ENCODE measurements at regions not wholly inside any gene's neighbourhood (a gene's known extent, or its start where the extent isn't known, plus 50 kb on each side); places are given as distances from the start of the nearest gene placed in this dataset.

DNA sequence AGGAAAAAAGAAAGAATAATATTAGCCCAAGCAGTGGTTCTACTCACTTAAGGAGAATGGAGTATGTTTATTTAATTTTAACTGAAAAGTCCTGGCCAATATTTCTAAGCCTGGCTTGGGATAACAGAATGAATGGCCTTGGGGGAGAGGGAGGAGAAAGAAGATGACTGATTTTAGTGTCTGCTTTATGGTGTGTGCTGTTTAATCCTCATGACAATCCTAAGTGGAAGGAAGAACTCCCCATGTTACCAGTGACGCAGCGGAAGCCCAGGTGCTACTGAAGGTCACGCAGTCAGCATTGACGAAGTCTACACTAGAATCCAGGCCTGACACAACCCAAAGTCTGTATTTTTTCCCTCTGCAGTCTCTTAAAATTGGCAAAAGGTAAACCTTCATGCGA is 50.5 kb downstream of the PALM2AKAP2 start:
- DNase-seq, result no peak

DNA sequence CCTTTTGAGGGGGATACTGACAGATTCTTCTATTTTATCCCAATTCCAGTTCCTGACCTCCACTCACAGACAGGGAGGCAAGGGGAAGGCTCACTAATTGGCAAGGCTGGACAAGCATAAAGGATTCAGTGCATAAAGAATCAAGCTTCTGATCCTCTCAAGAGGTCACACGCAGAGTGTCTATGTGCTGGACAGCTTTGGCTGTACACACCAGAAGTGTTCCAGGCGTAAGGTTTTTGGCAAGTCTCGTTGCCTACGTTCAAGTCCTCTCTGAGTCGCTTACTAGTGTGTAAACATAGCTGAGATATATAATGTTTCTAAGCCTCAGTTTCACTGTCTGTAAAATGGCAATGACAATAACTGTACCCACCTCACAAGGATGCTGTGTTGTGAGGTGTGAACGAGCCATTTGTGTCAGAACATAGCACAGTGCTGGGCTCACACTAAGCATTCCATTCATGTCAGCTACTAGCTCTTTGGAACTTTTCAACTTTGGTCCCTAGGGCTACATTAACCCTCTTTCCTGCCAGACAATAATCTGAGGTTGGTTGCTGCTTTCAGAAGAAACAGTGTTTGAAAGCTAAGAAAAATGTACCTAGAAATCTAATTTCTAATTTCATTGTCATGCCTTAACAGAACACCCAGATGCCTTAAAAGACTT is 52.1 kb downstream of the PALM2AKAP2 start:
- no peak for DNase-seq

DNA sequence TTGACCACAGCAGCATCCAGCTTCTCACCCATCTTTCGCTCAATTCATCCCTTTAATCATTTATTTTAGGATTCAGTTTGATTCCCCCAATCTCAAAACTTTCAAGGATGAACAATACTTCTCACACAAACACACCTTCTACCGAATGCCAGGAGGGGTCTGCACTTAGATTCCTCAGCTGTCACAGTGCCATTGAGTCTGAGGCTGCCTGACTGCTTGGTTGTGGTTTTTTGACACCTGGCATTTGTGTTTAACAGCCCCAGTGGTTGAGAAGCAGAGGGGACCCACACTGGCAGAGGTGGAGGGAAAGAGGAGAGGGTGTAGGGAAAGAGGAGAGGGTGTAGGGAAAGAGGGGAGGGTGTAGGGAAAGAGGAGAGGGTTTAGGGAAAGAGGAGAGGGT is 54.9 kb downstream of the PALM2AKAP2 start:
- DNase-seq, result no peak

DNA sequence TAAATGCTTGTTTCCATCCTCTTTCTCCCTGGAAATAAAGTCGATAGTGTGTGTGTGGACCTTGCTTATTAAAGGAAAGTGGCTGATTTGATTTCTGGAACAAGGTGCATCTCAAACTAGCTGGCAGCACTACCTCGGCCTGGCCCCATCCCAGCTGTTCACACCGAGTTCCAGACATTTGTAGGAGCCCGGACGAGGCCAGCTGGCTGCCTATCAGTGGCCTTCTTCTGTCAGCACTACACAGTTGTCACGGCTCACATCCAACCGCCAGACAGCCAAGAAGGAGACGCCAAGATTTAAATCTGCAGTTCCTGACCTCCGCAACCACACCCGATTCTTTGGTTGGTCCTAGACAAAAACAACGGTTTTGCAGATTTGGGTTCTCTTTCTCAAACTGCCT is 63.6 kb downstream of the PALM2AKAP2 start:
- no peak for DNase-seq

DNA sequence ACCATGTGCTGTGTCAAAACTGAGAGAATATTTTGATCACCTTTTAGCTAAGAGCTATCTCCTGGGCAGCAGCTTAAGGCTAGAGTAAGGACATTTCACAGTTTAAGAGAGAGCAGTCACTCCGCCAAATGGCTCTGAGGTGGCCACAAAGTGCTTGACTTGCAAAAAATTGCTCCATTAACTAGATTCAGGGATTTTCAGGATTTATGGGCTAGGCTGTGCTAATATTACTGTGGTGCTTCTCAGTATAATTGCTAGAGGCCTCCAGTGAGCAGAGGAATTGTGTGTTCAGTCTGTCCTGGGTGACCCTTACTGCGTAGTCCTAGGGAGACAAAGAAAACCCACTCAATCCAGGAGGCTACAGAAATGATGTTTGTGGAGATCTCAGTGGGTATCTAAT is 65.2 kb downstream of the PALM2AKAP2 start:
- no peak for DNase-seq

DNA sequence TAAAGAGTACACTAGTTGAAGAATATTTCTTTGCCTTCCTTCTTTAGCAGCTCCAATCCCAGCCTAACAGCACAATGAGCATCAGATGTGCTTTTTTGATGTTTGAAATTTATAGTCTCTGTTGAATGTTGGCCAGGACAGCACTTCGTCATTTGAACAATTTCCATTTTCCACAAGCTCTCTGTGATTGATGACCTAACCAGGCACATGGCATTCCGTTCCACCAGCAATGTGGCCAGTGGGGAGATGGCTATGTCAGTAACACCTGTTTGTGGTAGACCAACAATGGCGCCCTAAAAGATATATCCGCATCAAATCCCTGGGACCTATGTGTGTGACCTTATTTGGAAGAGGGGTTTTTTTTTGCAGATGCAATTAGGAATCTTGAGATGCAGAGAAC is 66.8 kb downstream of the PALM2AKAP2 start:
- no peak for DNase-seq

DNA sequence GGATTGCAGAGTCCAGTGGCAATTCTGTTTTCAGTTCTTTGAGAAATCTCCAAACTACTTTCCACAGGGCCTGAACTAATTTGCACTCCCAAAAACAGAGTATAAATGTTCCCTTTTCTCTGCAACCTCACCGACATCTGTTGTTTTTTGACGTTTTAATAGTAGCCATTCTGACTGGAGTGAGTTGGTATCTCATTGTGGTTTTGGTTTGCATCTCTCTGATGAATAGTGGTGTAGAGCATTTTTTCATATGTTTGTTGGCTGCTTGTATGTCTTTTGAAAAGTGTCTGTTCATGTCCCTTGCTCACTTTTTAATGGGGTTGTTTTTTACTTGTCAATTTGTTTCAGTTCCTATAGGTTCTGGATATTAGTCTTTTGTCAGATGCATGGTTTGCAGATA is 72.6 kb downstream of the PALM2AKAP2 start:
- no peak for DNase-seq

DNA sequence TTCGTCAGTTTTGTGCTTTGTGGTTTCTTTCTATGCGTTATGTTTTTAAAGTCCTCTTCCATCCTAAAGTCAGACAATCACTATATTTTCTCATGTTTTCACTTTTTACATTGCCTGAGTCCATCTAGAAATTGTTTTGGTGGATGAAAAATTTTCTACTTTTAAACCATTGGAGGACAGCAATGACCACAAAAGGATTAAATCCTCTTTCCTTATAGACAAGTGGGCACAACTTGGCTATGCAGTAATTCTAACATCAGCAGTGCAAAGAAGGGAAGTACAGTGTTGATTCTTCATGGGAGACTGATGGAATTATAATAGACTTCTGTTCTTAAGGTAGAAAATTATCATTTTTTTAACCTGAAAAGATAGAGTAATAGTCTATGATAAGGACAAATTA is 75.5 kb downstream of the PALM2AKAP2 start:
- no peak for DNase-seq

DNA sequence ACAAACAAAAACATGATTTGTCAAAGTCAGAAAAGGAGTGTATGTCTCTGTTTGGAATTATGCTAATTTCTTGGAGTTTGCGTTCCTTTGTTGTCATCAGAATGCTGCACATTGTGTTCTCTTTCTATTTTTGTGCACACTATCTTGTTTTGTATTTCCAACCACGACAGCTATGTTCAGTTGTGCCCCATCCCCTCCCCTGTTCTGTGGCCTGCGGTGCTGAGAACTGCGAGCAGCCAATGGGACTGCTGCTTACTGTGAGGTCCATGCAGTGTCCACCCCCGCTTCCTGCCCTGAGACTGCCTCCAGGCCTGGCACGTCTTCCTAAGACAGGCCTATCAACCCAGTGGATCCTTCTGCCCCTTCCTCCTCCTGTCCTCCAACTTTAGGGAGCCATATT is 76.8 kb downstream of the PALM2AKAP2 start:
- DNase-seq, result no peak

DNA sequence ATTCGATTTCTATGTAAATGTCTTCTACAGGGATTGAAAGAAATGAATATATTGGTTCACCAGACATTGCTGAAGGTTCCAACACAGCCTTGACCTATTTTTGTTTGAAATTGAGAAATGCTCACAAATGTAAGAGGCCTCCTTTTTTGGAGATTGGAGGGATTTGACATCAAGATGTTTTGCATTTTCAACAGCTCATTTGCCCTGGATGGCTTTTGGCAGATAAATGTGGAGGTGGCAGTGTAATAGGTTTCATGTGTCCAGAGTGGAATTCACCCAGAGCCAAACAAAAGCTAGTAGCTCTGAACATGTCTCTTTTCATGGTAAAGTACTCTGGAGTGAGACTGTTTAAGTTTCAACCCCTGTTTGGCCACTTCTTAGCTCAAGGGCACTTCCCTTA is 77.3 kb downstream of the PALM2AKAP2 start:
- no peak for DNase-seq

DNA sequence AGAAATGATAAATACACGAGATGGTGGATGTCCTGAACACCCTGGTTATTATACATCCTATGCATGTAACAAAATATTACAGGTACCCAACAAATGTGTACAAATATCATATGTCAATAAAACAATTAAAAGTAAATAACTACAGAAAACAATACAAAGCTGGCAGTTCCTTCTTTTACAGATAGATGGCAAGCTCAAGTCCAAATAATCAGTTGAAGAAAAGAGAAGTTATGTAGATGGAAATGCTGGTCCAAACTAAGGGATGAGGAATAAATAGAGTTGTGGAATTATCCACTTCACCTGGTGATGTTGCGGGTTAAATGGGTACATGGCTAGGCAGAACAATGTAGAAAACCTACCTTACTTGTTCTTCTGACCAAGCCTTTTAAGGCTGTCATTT is 79.4 kb downstream of the PALM2AKAP2 start:
- no peak for DNase-seq

DNA sequence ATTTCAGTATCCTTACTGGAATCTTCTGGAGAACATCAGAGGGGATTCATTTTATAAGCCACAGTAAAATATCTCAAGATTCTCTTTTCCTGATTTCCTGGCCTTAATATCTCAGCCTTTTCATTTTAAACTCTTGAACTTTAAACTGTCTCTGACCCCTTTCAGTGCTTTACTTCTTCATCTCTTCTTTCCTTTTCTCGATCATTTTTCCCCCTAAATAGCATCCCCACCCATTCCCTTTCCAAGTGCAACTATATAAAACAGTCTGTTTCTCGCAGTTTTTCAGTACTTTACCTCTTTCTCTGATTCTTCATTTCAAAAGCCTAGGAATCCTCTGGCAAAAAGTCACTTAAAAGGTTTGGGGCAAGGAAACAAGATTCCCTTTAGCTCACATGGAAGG is 80.5 kb downstream of the PALM2AKAP2 start:
- no peak for DNase-seq

DNA sequence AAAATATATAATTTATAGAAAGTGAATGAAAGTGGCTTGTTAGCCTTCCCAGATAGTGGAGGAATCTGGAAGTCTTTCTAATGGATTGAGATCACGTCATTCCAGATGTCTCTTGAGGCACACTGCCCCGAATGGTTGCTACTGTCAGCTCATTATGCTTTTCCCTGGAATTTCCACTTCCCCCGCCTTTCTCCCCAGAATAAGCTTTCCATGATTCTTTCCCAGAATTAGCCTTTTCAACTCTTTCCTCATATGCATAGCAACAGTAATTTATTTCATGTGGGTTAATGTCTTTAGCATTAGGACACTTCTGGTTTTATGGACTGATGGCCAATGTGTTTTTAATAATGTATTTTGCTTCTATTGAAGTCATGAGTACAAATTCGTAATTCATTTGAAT is 81.5 kb downstream of the PALM2AKAP2 start:
- no peak for DNase-seq

DNA sequence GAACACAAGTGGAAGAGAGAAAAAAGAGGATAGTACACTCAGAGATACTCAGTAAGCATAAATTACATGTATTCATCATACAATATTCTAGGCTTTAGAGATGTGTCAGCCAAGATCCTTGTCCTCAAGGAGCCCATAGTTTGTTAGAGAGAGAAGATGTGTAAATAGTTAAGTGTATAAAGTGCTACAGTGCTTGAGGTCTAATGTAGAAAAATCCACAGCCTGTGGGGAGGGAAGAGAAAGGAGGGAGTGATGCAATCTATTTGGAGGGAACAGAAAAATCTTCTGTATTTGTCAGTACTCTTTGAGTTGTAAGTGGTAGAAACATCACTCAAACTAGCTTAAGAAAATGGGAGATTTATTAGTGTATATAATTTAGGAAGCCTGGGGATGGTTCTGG is 81.9 kb downstream of the PALM2AKAP2 start:
- DNase-seq, result no peak

DNA sequence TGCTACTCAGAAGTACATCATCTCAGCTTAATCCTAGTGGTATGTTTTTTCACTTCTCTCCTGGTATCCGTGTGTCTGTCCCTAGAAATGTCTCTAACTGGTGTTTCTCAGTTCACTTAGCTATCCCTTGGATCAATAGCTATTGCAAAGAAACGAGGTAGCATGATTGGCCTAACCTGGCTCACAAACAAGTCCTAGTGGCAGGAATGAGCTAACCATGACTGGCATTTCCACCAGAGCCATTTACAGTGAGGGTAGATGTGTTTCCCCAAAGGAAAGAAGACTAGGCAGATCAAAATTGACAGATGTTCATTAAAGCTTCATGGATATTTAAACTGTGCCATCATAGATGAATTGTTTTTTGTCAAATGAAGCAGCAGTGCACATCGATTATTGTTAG is 82.5 kb downstream of the PALM2AKAP2 start:
- DNase-seq, result no peak

DNA sequence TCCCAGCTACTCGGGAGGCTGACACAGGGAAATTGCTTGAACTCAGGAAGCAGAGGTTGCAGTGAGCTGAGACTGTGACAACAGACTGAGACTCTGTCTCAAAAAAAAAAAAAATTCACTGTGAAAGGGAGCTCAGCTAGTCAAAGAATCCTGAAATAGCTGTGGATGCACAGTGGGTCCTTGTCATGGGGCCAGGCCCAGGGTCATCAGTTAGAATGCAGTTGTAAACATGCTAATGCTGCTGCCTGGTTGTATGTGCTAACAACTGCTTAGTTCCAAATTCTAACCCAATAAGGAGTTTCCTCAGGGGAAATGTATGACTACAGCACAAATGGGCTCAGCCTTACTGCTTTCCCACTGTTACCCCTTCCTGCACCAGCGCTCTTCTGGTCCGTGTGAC is 84.0 kb downstream of the PALM2AKAP2 start:
- no peak for DNase-seq

DNA sequence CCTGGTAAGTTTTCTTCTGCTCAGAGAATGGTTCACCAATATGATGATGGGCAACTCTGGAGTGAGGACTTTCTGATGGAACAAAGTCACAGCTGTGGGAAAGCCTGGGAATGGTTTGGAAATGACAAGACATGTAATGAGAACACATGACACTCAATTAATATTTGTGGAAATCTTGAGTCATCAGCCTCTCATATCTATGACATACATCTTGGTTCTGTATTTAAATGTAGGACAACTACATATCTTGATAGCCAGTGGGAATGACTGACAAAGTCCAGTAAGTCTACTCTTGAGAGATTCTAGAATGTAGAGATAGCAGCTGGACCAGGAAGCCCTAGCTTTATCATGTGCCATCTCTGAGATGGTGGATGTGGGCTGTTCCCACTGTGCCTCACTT is 85.5 kb downstream of the PALM2AKAP2 start:
- DNase-seq, result no peak

DNA sequence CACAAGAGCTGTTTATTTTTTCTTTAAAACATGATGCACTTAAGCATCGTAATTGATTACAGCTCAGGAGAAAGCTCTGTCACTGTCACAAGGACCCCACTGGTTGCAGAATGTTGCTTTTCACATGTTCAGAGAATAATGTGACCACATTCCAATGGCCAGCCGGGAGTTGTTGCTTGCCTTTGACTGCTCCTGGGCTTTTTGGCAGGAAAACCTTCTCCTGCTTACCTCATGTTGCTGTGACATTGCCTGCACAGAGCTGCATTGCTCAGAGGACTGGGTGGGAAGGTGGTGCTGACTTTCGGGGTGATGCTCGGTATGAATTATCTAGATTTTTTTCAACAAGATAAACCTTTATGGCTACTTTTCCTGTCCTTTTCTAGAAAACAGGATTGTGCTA is 88.2 kb downstream of the PALM2AKAP2 start:
- no peak for DNase-seq

DNA sequence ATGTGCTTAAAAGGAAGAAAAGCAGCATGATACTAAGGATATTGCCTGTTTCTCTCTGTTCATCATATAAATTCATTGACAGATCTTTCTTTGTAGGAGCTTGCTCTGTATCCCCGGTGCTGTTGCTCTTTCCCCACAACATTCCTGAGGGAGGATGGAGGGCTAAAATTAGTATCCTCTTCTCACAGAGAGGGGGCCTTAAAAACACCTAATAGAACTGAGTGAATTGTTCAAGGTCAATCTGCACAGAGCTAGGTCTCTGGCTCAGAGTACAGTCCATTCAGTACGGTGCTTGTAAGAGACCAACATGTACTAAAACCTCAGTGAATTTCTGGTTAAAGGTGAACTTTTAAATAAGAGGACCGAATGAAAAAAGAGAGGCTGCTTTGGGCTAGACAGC is 88.7 kb downstream of the PALM2AKAP2 start:
- DNase-seq, result no peak

DNA sequence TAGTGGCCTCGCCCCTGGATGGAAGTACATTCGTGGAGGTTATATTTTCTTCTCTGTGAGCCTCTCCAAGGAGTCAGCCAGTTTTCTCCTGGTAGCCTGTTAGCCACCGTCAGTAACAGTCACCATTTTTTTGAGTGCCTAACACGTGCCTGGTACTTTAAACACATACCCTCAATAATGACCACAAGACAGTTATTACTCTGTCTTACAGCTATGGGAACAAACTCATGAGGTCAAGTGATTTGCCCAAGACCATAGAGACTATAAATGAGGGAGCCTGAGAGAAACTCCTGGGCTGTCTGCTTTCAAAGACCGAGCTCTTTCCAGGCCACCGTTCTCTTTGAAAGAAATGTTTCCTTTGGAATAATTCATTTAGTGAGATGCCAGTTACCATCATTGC is 90.4 kb downstream of the PALM2AKAP2 start:
- DNase-seq, result no peak

DNA sequence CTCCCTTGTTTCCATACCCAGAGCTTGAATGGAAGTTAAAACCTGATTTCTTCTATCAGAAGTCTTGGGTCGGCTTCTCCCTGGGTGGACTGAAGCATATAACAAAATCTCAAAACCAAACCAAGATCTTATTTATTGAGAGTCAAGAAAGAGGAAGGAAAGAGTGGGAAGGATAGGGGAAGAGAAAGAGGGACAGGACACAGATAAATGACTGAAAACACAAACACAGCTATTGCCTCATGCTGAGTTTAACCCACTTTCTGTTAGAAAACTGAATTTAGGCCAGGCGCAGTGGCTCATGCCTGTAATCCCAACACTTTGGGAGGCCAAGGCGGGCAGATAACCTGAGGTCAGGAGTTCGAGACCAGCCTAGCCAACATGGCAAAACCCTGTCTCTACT is 92.9 kb downstream of the PALM2AKAP2 start:
- no peak for DNase-seq

DNA sequence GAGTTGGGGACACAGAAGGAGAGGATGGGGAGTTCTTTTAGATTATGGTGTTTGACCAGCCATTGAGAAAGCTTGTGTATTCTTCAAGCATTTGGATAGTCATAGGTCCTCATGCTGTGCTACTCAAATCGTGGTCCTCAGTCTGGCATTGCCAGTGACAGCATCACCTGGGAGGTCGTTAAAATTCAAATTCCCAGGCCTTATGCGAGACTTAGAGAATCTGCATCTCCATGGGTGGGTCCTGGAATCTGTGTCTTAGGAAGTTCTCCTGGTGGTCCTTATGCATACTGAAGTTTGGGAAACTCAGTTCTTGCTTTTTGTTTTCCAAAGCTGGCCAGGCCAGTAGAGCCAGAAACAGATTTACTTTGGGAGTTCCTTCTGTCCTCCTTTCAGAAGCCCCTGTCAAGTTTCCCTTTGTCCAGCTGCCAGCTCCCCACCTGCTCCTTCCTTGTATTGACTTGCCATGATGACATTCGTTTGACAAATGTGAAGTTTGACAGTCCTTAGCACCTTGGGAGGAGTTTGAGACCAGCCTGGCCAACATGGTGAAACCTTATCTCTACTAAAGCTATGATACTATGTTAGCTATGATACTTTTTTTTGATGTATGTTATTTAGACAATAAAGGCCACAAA is 95.6 kb downstream of the PALM2AKAP2 start:
- no peak for DNase-seq

DNA sequence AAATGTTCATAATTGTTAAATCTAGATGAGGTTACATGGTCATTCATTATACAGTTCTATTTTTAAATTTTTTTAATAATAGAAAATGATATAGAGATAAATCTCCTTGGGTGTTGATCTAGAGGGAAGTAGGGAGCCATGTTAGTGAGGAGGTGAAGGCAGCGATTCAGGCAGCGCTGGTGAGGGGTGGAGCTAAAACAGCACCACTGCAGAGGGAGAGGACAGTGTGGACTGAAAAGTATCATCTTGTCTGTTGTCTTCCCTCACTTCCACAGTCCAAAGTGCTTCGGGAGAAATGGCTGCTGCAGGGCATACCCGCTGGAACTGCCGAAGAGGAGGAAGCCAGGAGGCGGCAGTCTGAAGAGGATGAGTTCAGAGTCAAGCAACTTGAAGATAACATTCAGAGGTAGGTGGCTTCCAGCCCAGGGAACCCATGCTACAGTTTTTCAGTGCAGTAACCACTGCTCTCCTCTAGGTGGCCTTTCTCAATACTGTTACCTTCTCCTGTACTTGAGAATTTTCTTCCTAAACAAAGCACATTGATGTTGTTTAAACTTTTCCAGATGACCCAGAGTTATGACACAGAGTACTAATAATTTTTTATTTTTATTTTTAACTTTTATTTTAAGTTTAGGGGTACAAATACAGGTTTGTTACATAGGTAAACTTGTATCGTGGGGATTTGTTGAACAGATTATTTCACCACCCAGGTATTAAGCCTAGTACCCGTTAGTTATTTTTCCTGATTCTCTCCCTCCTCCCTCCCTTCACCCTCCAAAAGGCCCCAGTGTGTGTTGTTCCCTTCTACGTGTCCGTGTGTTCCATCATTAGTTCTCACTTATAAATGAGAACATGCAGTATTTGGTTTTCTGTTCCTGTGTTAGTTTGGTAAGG is 100.5 kb downstream of the PALM2AKAP2 start:
- no peak for DNase-seq

DNA sequence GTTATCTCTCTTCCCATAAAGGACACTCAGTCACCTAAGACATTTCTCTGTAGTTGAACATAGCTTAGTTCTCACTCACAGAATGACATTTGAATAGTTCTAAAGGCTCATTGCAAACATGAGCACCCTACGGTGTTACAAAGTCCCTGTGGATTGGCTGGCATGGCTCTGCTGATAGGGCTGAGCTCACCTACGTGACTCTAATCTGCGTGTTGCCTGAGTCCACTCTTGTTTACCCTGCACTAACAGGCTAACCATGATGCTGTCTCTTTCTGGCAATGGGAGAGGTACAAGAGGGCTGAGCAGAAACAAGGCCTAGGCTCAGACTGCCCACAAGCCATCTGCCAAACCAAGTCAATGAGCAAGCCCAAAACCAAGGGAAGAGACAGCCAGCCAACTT is 103.6 kb downstream of the PALM2AKAP2 start:
- no peak for DNase-seq
